PC-9 (cell line): ENCODE measurements at regions not wholly inside any gene's neighbourhood (a gene's known extent, or its start where the extent isn't known, plus 50 kb on each side); places are given as distances from the start of the nearest gene placed in this dataset.

Experiments used
- BruUV-seq: library from RNA; stranded (reverse); fragments of 400-500 nt; replicated peaks from 2 replicates; lab custom pipeline; 2021; lab: Mats Ljungman, UMichigan
- CTCF ChIA-PET: fragments of 300-600 bp; sonication (Branson Sonifier 250); formaldehyde crosslinking; loops from one replicate; lab custom pipeline; 2022; ENCODE audit warnings: antibody characterized with exemption; lab: Charles Lee
- POLR2A ChIA-PET: fragments of 300-600 bp; sonication (Branson Sonifier 250); formaldehyde crosslinking; loops from one replicate; lab custom pipeline; 2022; ENCODE audit warnings: antibody characterized with exemption; ENCODE audit not compliant: unreplicated experiment; lab: Charles Lee
- DNase-seq, 2 experiments: peaks; one replicate each; pipeline versions ENCODE4 v3.0.0 to v3.0.0-alpha.2; 2015 to 2022; ENCODE audit warnings: mixed read lengths in 1 of 2
- H2AFZ ChIP-seq: fragments of 200-600 bp; sonication (generic); 2 replicates; pipeline ENCODE4 v1.8.1; 2017; ENCODE audit warnings: antibody characterized with exemption
- H3F3A ChIP-seq: fragments of 200-600 bp; sonication (generic); 2 replicates; pipeline ENCODE4 v1.8.1; 2017; ENCODE audit warnings: antibody characterized with exemption, mild to moderate bottlenecking, low read depth; ENCODE audit not compliant: insufficient read depth
- H3K27ac ChIP-seq: fragments of 200-600 bp; sonication (generic); 2 replicates; pipeline ENCODE4 v1.6.1; 2016; ENCODE audit warnings: mixed run types
- H3K27me3 ChIP-seq: fragments of 200-600 bp; sonication (generic); 2 replicates; pipeline ENCODE4 v1.6.1; 2016; ENCODE audit warnings: low read depth, mixed run types; ENCODE audit not compliant: insufficient read depth
- H3K36me3 ChIP-seq: fragments of 200-600 bp; sonication (generic); 2 replicates; pipeline ENCODE4 v1.6.1; 2016; ENCODE audit warnings: low read depth, mixed run types
- H3K4me1 ChIP-seq: fragments of 200-600 bp; sonication (generic); replicated peaks from 2 replicates; pipeline ENCODE4 v1.6.1; 2016; ENCODE audit warnings: mixed run types; ENCODE audit not compliant: insufficient read depth
- H3K4me2 ChIP-seq: fragments of 200-600 bp; sonication (generic); 2 replicates; pipeline ENCODE4 v1.6.1; 2017; ENCODE audit warnings: mixed run types
- H3K4me3 ChIP-seq: fragments of 200-600 bp; sonication (generic); 2 replicates; pipeline ENCODE4 v1.6.1; 2016; ENCODE audit warnings: mixed run types
- H3K79me2 ChIP-seq: fragments of 200-600 bp; sonication (generic); 2 replicates; pipeline ENCODE4 v1.6.1; 2017; ENCODE audit warnings: low read depth, mixed run types
- H3K9me2 ChIP-seq: fragments of 200-600 bp; sonication (generic); 2 replicates; pipeline ENCODE4 v1.8.1; 2017; ENCODE audit warnings: mild to moderate bottlenecking; ENCODE audit not compliant: insufficient read depth
- H3K9me3 ChIP-seq: fragments of 200-600 bp; sonication (generic); 2 replicates; pipeline ENCODE4 v1.8.1; 2016; ENCODE audit warnings: low read depth; ENCODE audit not compliant: insufficient read depth
- H4K20me1 ChIP-seq: fragments of 200-600 bp; sonication (generic); 2 replicates; pipeline ENCODE4 v1.8.1; 2017; ENCODE audit not compliant: insufficient read depth
- CTCF ChIP-seq: fragments of 200-600 bp; sonication (generic); conservative IDR thresholded peaks from 2 replicates; pipeline ENCODE4 v1.6.1; 2017; ENCODE audit warnings: mixed run types, antibody characterized with exemption, mild to moderate bottlenecking, moderate library complexity
- EZH2 ChIP-seq: fragments of 200-600 bp; sonication (generic); IDR thresholded peaks from 2 replicates; pipeline ENCODE4 v1.8.0; 2017; ENCODE audit warnings: antibody characterized with exemption, low read depth
- intact Hi-C: fragments of 100-400 bp; cut with micrococcal nuclease; formaldehyde crosslinking; loops from one replicate; pipeline ENCODE4 v1.10.0; 2022; ENCODE audit not compliant: unreplicated experiment

- no TSS peak for BruUV-seq
- Histone ChIP-seq H3K4me2 (no peak overlapping the region), H3K9me2 (no peaks in the 10 kb centered on the region), H3F3A (peaks cover 31% of the 10 kb centered on the region), H3K36me3 (no peaks in the 10 kb centered on the region), H3K27me3 (no peaks in the 10 kb centered on the region), H4K20me1 (no peaks in the 10 kb centered on the region), H2AFZ (no peak overlapping the region), H3K79me2 (no peaks in the 10 kb centered on the region), H3K9me3 (no peaks in the 10 kb centered on the region), H3K4me1 (peaks cover 36% of the 10 kb centered on the region), H3K27ac (no peak overlapping the region), H3K4me3 (no peak overlapping the region)
- DNase-seq, result peak in 1 of 2 experiments; percentile 21
- CTCF ChIA-PET, result no interaction called here
- TF ChIP-seq EZH2, result no peak
- no peak for TF ChIP-seq CTCF
- intact Hi-C loops, result no loop called here
- POLR2A ChIA-PET, result interaction anchor here (0.5 kb wide), 1 partner anchor 96 kb away, joined by 3 read pairs; no protein-coding TSS in a partner anchor
Measured at GRCh38 chr2:234885118-234885517, 66.7 kb upstream of the SH3BP4 start.

GRCh38 chr2:234884591-234884990, 67.2 kb upstream of the SH3BP4 start:
- CTCF ChIA-PET, result no interaction called here
- TF ChIP-seq CTCF, result no peak
- TF ChIP-seq EZH2, result no peak
- H3K9me2 ChIP-seq, result no peaks in the 10 kb centered on the region
- no peaks in the 10 kb centered on the region for H3K36me3 ChIP-seq
- no peak overlapping the region for H3K4me2 ChIP-seq
- H3K27ac ChIP-seq, result no peak overlapping the region
- no peaks in the 10 kb centered on the region for H3K27me3 ChIP-seq
- H3K4me3 ChIP-seq, result no peak overlapping the region
- peak in 1 of 2 experiments; percentile 12 for DNase-seq
- peaks cover 41% of the 10 kb centered on the region for H3K4me1 ChIP-seq
- POLR2A ChIA-PET, result no interaction called here
- no peaks in the 10 kb centered on the region for H3K9me3 ChIP-seq
- peaks cover 36% of the 10 kb centered on the region for H3F3A ChIP-seq
- intact Hi-C loops, result loop anchor here (5.0 kb wide), 2 partner anchors 207 to 252 kb away; no protein-coding TSS in a partner anchor
- no TSS peak for BruUV-seq
- no peaks in the 10 kb centered on the region for H4K20me1 ChIP-seq
- no peaks in the 10 kb centered on the region for H3K79me2 ChIP-seq
- H2AFZ ChIP-seq, result no peak overlapping the region

GRCh38 chr2:234881413-234882241, 70.2 kb upstream of the SH3BP4 start:
- Histone ChIP-seq H4K20me1 (no peaks in the 10 kb centered on the region), H2AFZ (peak overlapping the region; percentile 32; the same call in 1 of the 2 replicates), H3K9me2 (no peaks in the 10 kb centered on the region), H3K79me2 (no peaks in the 10 kb centered on the region), H3K27me3 (no peaks in the 10 kb centered on the region), H3K9me3 (0 out of 2 replicates have a peak, but pooled peaks cover 11% of the 10 kb centered on the region), H3K4me2 (peak overlapping the region; percentile 76), H3K4me3 (peak overlapping the region; percentile 41; the same call in 1 of the 2 replicates), H3K4me1 (peaks cover 47% of the 10 kb centered on the region), H3K27ac (peak overlapping the region; percentile 82), H3K36me3 (no peaks in the 10 kb centered on the region), H3F3A (peaks cover 41% of the 10 kb centered on the region)
- TF ChIP-seq EZH2 (no peak), CTCF (peak; percentile 97)
- intact Hi-C loops, result loop anchor here (1.0 to 5.0 kb wide), 10 partner anchors 71 to 331 kb away; partner anchors contain the start of gene SH3BP4
- DNase-seq, result peak; percentile 88 to 92
- ChIA-PET CTCF (interaction anchor here (0.7 to 1.1 kb wide), 7 partner anchors 42 to 791 kb away, joined by 3 to 6 read pairs (median 3); no protein-coding TSS in a partner anchor), POLR2A (interaction anchor here (0.7 kb wide), 2 partner anchors 49 to 546 kb away, joined by 4 read pairs; no protein-coding TSS in a partner anchor)
- no TSS peak for BruUV-seq
